GM12878 (cell line): ENCODE measurements at regions not wholly inside any gene's neighbourhood (a gene's known extent, or its start where the extent isn't known, plus 50 kb on each side); places are given as distances from the start of the nearest gene placed in this dataset.
A peak's percentile ranks its signal among the peaks of the same experiment; 100 is the strongest.

Source experiments
- ATAC-seq: fragments of 200-7000 bp; cut with Tn5 transposase; 3 replicates; pipeline ENCODE4 v1.9.1; 2020; ENCODE audit warnings: mild to moderate bottlenecking, moderate library complexity
- BruUV-seq: library from RNA; stranded (reverse); fragments of 400-500 nt; replicated peaks from 2 replicates; lab custom pipeline; 2021; lab: Mats Ljungman, UMichigan
- CTCF ChIA-PET: fragments of 300-600 bp; sonication (Branson Sonifier 250); formaldehyde crosslinking; extraction: SDS; loops from one replicate; lab custom pipeline; 2021; ENCODE audit warnings: inconsistent platforms; lab: Yijun Ruan, JAX
- POLR2A ChIA-PET: fragments of 350-600 bp; formaldehyde crosslinking; extraction: SDS; loops from one replicate; lab custom pipeline; 2021; ENCODE audit warnings: inconsistent platforms; lab: Charles Lee
- RAD21 ChIA-PET: fragments of 300-600 bp; sonication (Branson Sonifier 250); formaldehyde crosslinking; loops from one replicate; lab custom pipeline; 2023; ENCODE audit warnings: antibody characterized with exemption; ENCODE audit not compliant: unreplicated experiment; lab: Charles Lee
- SMC1A ChIA-PET: fragments of 300-600 bp; sonication (Branson Sonifier 250); formaldehyde crosslinking; loops from one replicate; lab custom pipeline; 2023; ENCODE audit not compliant: unreplicated experiment, uncharacterized antibody; lab: Charles Lee
- DNase-seq: peaks from one replicate; pipeline ENCODE4 v3.0.0-alpha.2; 2011; ENCODE audit warnings: low read depth, low spot score
- FAIRE-seq: peaks from 3 replicates; lab custom pipeline; 2011; peaks lifted over from hg19 to GRCh38; lab: Jason Lieb, UNC
- H2AFZ ChIP-seq: 2 replicates; pipeline ENCODE4 v1.6.0; 2011; ENCODE audit warnings: low read depth, low read length, control low read depth; ENCODE audit not compliant: control insufficient read depth
- H3K27ac ChIP-seq: 2 replicates; pipeline ENCODE4 v1.5.1; 2011; ENCODE audit warnings: control low read depth; ENCODE audit not compliant: control insufficient read depth, insufficient read depth
- H3K27me3 ChIP-seq, 2 experiments: replicated peaks in 1 of 2; 2 replicates each; pipeline versions ENCODE4 v1.6.0 to v1.6.1; 2011; ENCODE audit warnings: low read length in 1 of 2; ENCODE audit not compliant: control insufficient read depth in 2 of 2, insufficient read depth in 2 of 2
- H3K36me3 ChIP-seq, 2 experiments: 2 replicates each; pipeline ENCODE4 v1.5.1; 2011; ENCODE audit warnings: low read length in 1 of 2; ENCODE audit not compliant: control insufficient read depth in 2 of 2, insufficient read depth in 2 of 2
- H3K4me1 ChIP-seq: 2 replicates; pipeline ENCODE4 v1.6.1; 2011; ENCODE audit warnings: mild to moderate bottlenecking, low read length, moderate library complexity, mixed read lengths; ENCODE audit not compliant: control insufficient read depth, insufficient read depth
- H3K4me2 ChIP-seq: 2 replicates; pipeline ENCODE4 v1.6.0; 2011; ENCODE audit warnings: control low read depth; ENCODE audit not compliant: control insufficient read depth, insufficient read depth
- H3K4me3 ChIP-seq: fragments of 200-600 bp; sonication (generic); 2 replicates; pipeline ENCODE4 v1.5.1; 2016
- H3K79me2 ChIP-seq: 2 replicates; pipeline ENCODE4 v1.6.0; 2011; ENCODE audit warnings: low read length; ENCODE audit not compliant: control insufficient read depth, insufficient read depth
- H3K9ac ChIP-seq: 2 replicates; pipeline ENCODE4 v1.8.0; 2011; ENCODE audit warnings: low read length, control low read depth, mixed read lengths; ENCODE audit not compliant: control insufficient read depth, insufficient read depth
- H3K9me3 ChIP-seq: replicated peaks from 3 replicates; pipeline ENCODE4 v1.5.1; 2011; ENCODE audit warnings: mild to moderate bottlenecking, low read length; ENCODE audit not compliant: control insufficient read depth, insufficient read depth
- H4K20me1 ChIP-seq: 2 replicates; pipeline ENCODE4 v1.6.0; 2011; ENCODE audit not compliant: control insufficient read depth, insufficient read depth
- BHLHE40 ChIP-seq, 2 experiments: fragments of 450-650 bp in 1 of 2; IDR thresholded peaks; 2 replicates each; pipeline ENCODE4 v1.6.1; 2011 to 2017; ENCODE audit warnings: low read depth in 2 of 2, borderline replicate concordance in 1 of 2, improper control_type of control experiment in 1 of 2, low read length in 1 of 2, mild to moderate bottlenecking in 1 of 2
- CBFB ChIP-seq: IDR thresholded peaks from 2 replicates; pipeline ENCODE4 v1.6.1; 2016; ENCODE audit warnings: antibody characterized with exemption, low read depth
- CREM ChIP-seq: IDR thresholded peaks from 2 replicates; pipeline ENCODE4 v1.6.1; 2014; ENCODE audit warnings: antibody characterized with exemption, low read depth
- DPF2 ChIP-seq: fragments of 450-650 bp; IDR thresholded peaks from 2 replicates; pipeline ENCODE4 v1.6.1; 2017; ENCODE audit warnings: mild to moderate bottlenecking
- EED ChIP-seq: sonication (generic); IDR thresholded peaks from 2 replicates; pipeline ENCODE4 v1.6.1; 2016; ENCODE audit warnings: antibody characterized with exemption, low read depth
- IKZF1 ChIP-seq: fragments of 450-650 bp; conservative IDR thresholded peaks from 2 replicates; pipeline ENCODE4 v1.6.1; 2017; ENCODE audit warnings: antibody characterized with exemption, mild to moderate bottlenecking
- IKZF2 ChIP-seq, 2 experiments: fragments of 450-650 bp; IDR thresholded peaks; 2 replicates each; pipeline ENCODE4 v1.6.1; 2017; ENCODE audit warnings: mild to moderate bottlenecking in 2 of 2, moderate library complexity in 2 of 2
- IRF4 ChIP-seq: IDR thresholded peaks from 2 replicates; pipeline ENCODE4 v1.6.1; 2011; ENCODE audit warnings: low read depth, low read length
- MTA2 ChIP-seq: fragments of 450-650 bp; IDR thresholded peaks from 2 replicates; pipeline ENCODE4 v1.6.1; 2016; ENCODE audit warnings: low read depth, mild to moderate bottlenecking, moderate library complexity
- MXI1 ChIP-seq: fragments of 150-350 bp; IDR thresholded peaks from 2 replicates; pipeline ENCODE4 v1.6.1; 2011; ENCODE audit warnings: low read depth, mild to moderate bottlenecking, inconsistent platforms, low read length, improper control_type of control experiment
- NFIC ChIP-seq: IDR thresholded peaks from 2 replicates; pipeline ENCODE4 v1.6.1; 2012; ENCODE audit warnings: low read depth, mild to moderate bottlenecking, inconsistent platforms, low read length, moderate library complexity
- PAX5 ChIP-seq: IDR thresholded peaks from 2 replicates; pipeline ENCODE4 v1.6.1; 2011; ENCODE audit warnings: low read depth, low read length, borderline replicate concordance
- POU2F2 ChIP-seq: IDR thresholded peaks from 3 replicates; pipeline ENCODE4 v1.6.1; 2011; ENCODE audit warnings: low read depth, mild to moderate bottlenecking, low read length, borderline replicate concordance
- RCOR1 ChIP-seq: conservative IDR thresholded peaks from 2 replicates; pipeline ENCODE4 v1.6.1; 2012; ENCODE audit warnings: low read depth, low read length, improper control_type of control experiment
- RUNX3 ChIP-seq: IDR thresholded peaks from 2 replicates; pipeline ENCODE4 v1.6.1; 2012; ENCODE audit warnings: low read length, inconsistent platforms
- SMAD1 ChIP-seq: fragments of 450-650 bp; IDR thresholded peaks from 2 replicates; pipeline ENCODE4 v1.6.1; 2018; ENCODE audit warnings: mild to moderate bottlenecking, low read depth; ENCODE audit not compliant: partially characterized antibody
- SMARCA5 ChIP-seq: fragments of 450-650 bp; IDR thresholded peaks from 2 replicates; pipeline ENCODE4 v1.6.1; 2017; ENCODE audit warnings: mild to moderate bottlenecking
- SMC3 ChIP-seq: IDR thresholded peaks from 2 replicates; pipeline ENCODE4 v1.6.1; 2011; ENCODE audit warnings: low read length, improper control_type of control experiment, borderline replicate concordance
- SPI1 ChIP-seq: IDR thresholded peaks from 2 replicates; pipeline ENCODE4 v1.6.1; 2011; ENCODE audit warnings: low read depth, mild to moderate bottlenecking, low read length, moderate library complexity, borderline replicate concordance; ENCODE audit not compliant: insufficient read depth
- SREBF1 ChIP-seq: IDR thresholded peaks from 2 replicates; pipeline ENCODE4 v1.6.1; 2012; ENCODE audit warnings: mild to moderate bottlenecking, low read length
- STAT1 ChIP-seq: fragments of 450-650 bp; conservative IDR thresholded peaks from 2 replicates; pipeline ENCODE4 v1.6.1; 2014; ENCODE audit warnings: antibody characterized with exemption, mild to moderate bottlenecking
- ZZZ3 ChIP-seq: IDR thresholded peaks from 2 replicates; pipeline ENCODE4 v1.6.1; 2011; ENCODE audit warnings: low read depth; ENCODE audit not compliant: control insufficient read depth, insufficient read length
- WGBS: methylation state at CpG from one replicate; pipeline ENCODE4 v1.1.6; 2016; ENCODE audit warnings: low lambda C conversion rate; ENCODE audit not compliant: insufficient replicate concordance, insufficient coverage; ENCODE audit errors: missing lambda C conversion rate; 5-methylcytosine and 5-hydroxymethylcytosine counted together
- in situ Hi-C: fragments of 300-500 bp; cut with MboI; formaldehyde crosslinking; loops from 9 replicates; pipeline ENCODE4 v1.14.3; 2018; ENCODE audit warnings: mixed read lengths
- intact Hi-C: fragments of 100-400 bp; cut with micrococcal nuclease; formaldehyde crosslinking; loops from one replicate; pipeline ENCODE4 v1.14.2; 2022; ENCODE audit not compliant: unreplicated experiment
- TF ChIP-seq, protein P1 (sequence below): IDR thresholded peaks from 2 replicates; pipeline ENCODE4 v1.6.1; 2012; ENCODE audit warnings: low read depth, low read length, improper control_type of control experiment
- TF ChIP-seq, protein P2 (sequence below): IDR thresholded peaks from 2 replicates; pipeline ENCODE4 v1.6.1; 2012; ENCODE audit warnings: low read depth, low read length, improper control_type of control experiment

DNA sequence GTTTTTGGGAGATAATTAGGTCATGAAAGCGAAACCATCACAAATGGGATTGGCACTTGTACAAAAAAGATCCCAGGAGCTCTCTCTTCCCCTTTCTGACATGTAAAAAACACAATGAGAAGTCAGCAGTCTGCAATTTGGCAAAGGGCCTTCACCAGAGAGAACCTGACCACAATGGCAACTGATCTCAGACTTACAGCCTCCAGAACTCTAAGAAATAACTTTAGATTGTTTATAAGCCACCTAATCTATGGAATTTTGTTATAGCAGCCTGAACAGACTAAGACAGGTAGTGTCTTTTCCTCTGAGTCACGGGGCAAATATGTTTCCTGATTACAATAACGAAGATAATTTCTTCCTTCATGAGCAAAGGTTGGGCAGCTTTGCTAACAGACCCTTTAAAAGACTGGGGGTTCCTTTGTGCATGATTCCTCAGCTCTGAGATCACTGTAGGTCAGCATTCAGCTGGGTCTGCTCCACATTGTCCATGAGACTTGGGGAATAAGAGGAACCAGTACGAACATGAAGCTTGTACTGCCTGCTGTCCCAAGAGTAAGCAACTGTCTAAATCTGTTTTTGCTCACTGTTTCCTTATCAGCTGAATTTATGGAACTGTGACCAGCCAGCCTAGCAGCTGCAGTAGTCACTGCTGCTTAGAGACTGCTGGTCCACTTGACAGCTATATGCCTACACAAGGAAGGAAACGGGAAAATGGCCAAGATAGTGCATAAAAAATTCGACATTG is 191.6 kb downstream of the ANAPC10 start:
- ATAC-seq: peak; percentile 81
- CTCF ChIA-PET: interaction anchor here (0.8 to 2.2 kb wide), 4 partner anchors 14 to 156 kb away, joined by 3 to 7 read pairs (median 4); no protein-coding TSS in a partner anchor
- peak overlapping the region; percentile 55; the same call in 1 of the 2 replicates for H3K27ac ChIP-seq
- H3K4me2 ChIP-seq: peak overlapping the region; percentile 60; the same call in 1 of the 2 replicates
- H3K9me3 ChIP-seq: no peaks in the 10 kb centered on the region; the same call in 2 of the 3 replicates
- no peaks in the 10 kb centered on the region for H3K36me3 ChIP-seq
- FAIRE-seq: peak; percentile 13
- SMC1A ChIA-PET: interaction anchor here (0.8 to 6.3 kb wide), 18 partner anchors 11 to 227 kb away, joined by 3 to 35 read pairs (median 4); no protein-coding TSS in a partner anchor
- peak; percentile 38 for DNase-seq
- peaks cover 15% of the 10 kb centered on the region for H3K4me1 ChIP-seq
- no peak overlapping the region for H3K4me3 ChIP-seq
- BruUV-seq: no TSS peak
- H3K9ac ChIP-seq: 0 out of 2 replicates have a peak overlapping the region, but pooled peaks have one; percentile 20
- RAD21 ChIA-PET: interaction anchor here (0.9 to 2.9 kb wide), 8 partner anchors 24 to 155 kb away, joined by 3 to 17 read pairs (median 4); no protein-coding TSS in a partner anchor
- no peaks in the 10 kb centered on the region for H3K27me3 ChIP-seq
- peak overlapping the region; percentile 71 for H2AFZ ChIP-seq
- no peaks in the 10 kb centered on the region for H4K20me1 ChIP-seq
- in situ Hi-C loops (no loop called here), intact Hi-C loops (loop anchor here (2.0 to 5.0 kb wide), 2 partner anchors 64 to 141 kb away; no protein-coding TSS in a partner anchor)
- WGBS: 26% methylated on average over 6 of the region's 6 CpGs
- POLR2A ChIA-PET: interaction anchor here (0.7 to 1.9 kb wide), 6 partner anchors 60 to 358 kb away, joined by 3 to 5 read pairs (median 3); no protein-coding TSS in a partner anchor
- H3K79me2 ChIP-seq: no peaks in the 10 kb centered on the region
- 0 out of 2 replicates have a peak, but pooled peaks have one; percentile 15 for TF ChIP-seq CREM
- peak; percentile 64; the same call in 1 of the 2 replicates for TF ChIP-seq EED
- TF ChIP-seq RCOR1: no peak
- TF ChIP-seq MXI1: no peak
- TF ChIP-seq CBFB: no peak
- peak; percentile 86 to 87 for TF ChIP-seq IKZF2 (IDR thresholded peaks at IDR 0.05)
- TF ChIP-seq ZZZ3: no peak
- TF ChIP-seq SPI1: peak; percentile 84
- peak; percentile 23 to 29; a peak in 2 of 4 replicates for TF ChIP-seq BHLHE40 (IDR thresholded peaks at IDR 0.05; ENCODE audit: borderline replicate concordance in 1 of 2, low read depth in 2 of 2, low read length in 1 of 2)
- TF ChIP-seq POU2F2: no peak
- no peak for TF ChIP-seq SREBF1
- TF ChIP-seq IRF4: peak; percentile 46; the same call in 1 of the 2 replicates
- TF ChIP-seq DPF2: peak; percentile 24; the same call in 1 of the 2 replicates
- TF ChIP-seq SMC3: no peak
- peak; percentile 91 for TF ChIP-seq MTA2
- TF ChIP-seq IKZF1: peak; percentile 74
- TF ChIP-seq SMAD1: peak; percentile 49
- no peak for TF ChIP-seq STAT1
- TF ChIP-seq PAX5: peak; percentile 39; the same call in 1 of the 2 replicates
- TF ChIP-seq, protein P1, sequence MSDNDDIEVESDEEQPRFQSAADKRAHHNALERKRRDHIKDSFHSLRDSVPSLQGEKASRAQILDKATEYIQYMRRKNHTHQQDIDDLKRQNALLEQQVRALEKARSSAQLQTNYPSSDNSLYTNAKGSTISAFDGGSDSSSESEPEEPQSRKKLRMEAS: no peak
- TF ChIP-seq, protein P2, sequence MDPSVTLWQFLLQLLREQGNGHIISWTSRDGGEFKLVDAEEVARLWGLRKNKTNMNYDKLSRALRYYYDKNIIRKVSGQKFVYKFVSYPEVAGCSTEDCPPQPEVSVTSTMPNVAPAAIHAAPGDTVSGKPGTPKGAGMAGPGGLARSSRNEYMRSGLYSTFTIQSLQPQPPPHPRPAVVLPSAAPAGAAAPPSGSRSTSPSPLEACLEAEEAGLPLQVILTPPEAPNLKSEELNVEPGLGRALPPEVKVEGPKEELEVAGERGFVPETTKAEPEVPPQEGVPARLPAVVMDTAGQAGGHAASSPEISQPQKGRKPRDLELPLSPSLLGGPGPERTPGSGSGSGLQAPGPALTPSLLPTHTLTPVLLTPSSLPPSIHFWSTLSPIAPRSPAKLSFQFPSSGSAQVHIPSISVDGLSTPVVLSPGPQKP: no peak
- 0 out of 2 replicates have a peak, but pooled peaks have one; percentile 21 for TF ChIP-seq NFIC
- no peak for TF ChIP-seq SMARCA5
- TF ChIP-seq RUNX3: peak; percentile 74
